ENCODE measurements at regions not wholly inside any gene's neighbourhood (a gene's known extent, or its start where the extent isn't known, plus 50 kb on each side); places are given as distances from the start of the nearest gene placed in this dataset.

- TF ChIP-seq, protein P1, sequence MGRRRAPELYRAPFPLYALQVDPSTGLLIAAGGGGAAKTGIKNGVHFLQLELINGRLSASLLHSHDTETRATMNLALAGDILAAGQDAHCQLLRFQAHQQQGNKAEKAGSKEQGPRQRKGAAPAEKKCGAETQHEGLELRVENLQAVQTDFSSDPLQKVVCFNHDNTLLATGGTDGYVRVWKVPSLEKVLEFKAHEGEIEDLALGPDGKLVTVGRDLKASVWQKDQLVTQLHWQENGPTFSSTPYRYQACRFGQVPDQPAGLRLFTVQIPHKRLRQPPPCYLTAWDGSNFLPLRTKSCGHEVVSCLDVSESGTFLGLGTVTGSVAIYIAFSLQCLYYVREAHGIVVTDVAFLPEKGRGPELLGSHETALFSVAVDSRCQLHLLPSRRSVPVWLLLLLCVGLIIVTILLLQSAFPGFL (CRISPR knock-in tag; IDR thresholded peaks at IDR 0.05; ENCODE audit: borderline replicate concordance) = no peak
- TF ChIP-seq ELF4 (CRISPR knock-in tag; IDR thresholded peaks at IDR 0.05; ENCODE audit: low read depth) = no peak
- TF ChIP-seq FOXP1 (CRISPR knock-in tag; IDR thresholded peaks at IDR 0.05; ENCODE audit: borderline replicate concordance) = no peak
- TF ChIP-seq EMX1 (CRISPR knock-in tag; IDR thresholded peaks at IDR 0.05) = no peak
- TF ChIP-seq ZBTB21 (CRISPR knock-in tag; IDR thresholded peaks at IDR 0.05; ENCODE audit: borderline replicate concordance) = no peak
- TF ChIP-seq, protein P2, sequence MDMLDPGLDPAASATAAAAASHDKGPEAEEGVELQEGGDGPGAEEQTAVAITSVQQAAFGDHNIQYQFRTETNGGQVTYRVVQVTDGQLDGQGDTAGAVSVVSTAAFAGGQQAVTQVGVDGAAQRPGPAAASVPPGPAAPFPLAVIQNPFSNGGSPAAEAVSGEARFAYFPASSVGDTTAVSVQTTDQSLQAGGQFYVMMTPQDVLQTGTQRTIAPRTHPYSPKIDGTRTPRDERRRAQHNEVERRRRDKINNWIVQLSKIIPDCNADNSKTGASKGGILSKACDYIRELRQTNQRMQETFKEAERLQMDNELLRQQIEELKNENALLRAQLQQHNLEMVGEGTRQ (CRISPR knock-in tag; IDR thresholded peaks at IDR 0.05) = no peak
- TF ChIP-seq NR2C2 (CRISPR knock-in tag; IDR thresholded peaks at IDR 0.05) = no peak
- no peak for TF ChIP-seq ZNF121 (CRISPR knock-in tag; IDR thresholded peaks at IDR 0.05)
- TF ChIP-seq IRF2 (CRISPR knock-in tag; IDR thresholded peaks at IDR 0.05; ENCODE audit: borderline replicate concordance, low read depth) = no peak
- TF ChIP-seq, protein P3, sequence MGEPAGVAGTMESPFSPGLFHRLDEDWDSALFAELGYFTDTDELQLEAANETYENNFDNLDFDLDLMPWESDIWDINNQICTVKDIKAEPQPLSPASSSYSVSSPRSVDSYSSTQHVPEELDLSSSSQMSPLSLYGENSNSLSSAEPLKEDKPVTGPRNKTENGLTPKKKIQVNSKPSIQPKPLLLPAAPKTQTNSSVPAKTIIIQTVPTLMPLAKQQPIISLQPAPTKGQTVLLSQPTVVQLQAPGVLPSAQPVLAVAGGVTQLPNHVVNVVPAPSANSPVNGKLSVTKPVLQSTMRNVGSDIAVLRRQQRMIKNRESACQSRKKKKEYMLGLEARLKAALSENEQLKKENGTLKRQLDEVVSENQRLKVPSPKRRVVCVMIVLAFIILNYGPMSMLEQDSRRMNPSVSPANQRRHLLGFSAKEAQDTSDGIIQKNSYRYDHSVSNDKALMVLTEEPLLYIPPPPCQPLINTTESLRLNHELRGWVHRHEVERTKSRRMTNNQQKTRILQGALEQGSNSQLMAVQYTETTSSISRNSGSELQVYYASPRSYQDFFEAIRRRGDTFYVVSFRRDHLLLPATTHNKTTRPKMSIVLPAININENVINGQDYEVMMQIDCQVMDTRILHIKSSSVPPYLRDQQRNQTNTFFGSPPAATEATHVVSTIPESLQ (CRISPR knock-in tag; IDR thresholded peaks at IDR 0.05) = no peak
- no peak for TF ChIP-seq ETV6 (CRISPR knock-in tag; IDR thresholded peaks at IDR 0.05)
Observed at GRCh38 chr14:56505361-56505760, 74.2 kb upstream of the TMEM260 start (continued).

- ATAC-seq = no peak
- Mint-ChIP-seq H3K9me3 (no peaks in the 10 kb centered on the region), H3K36me3 (no peaks in the 10 kb centered on the region), H3K4me3 (no peak overlapping the region), H3K4me1 (peaks cover 5% of the 10 kb centered on the region), H3K27ac (no peak overlapping the region), H3K27me3 (ENCODE audit: low read depth) (peaks cover 5% of the 10 kb centered on the region; the same call in 1 of the 2 replicates)
- CTCF ChIA-PET = no interaction called here
- DNase-seq (ENCODE audit: low spot score) = no peak
- TF ChIP-seq ZNF121 (CRISPR knock-in tag; IDR thresholded peaks at IDR 0.05) (no peak), ATF1 (CRISPR knock-in tag; IDR thresholded peaks at IDR 0.05) (no peak), E2F5 (CRISPR knock-in tag; IDR thresholded peaks at IDR 0.05) (no peak), ZNF263 (CRISPR knock-in tag; IDR thresholded peaks at IDR 0.05; ENCODE audit: low read depth) (no peak), HMGA2 (CRISPR knock-in tag; IDR thresholded peaks at IDR 0.05) (no peak), CDX4 (CRISPR knock-in tag; IDR thresholded peaks at IDR 0.05; ENCODE audit: borderline replicate concordance) (no peak), ZNF219 (CRISPR knock-in tag; IDR thresholded peaks at IDR 0.05; ENCODE audit: borderline replicate concordance) (no peak), ELF4 (CRISPR knock-in tag; IDR thresholded peaks at IDR 0.05; ENCODE audit: low read depth) (no peak), MAX (CRISPR knock-in tag; IDR thresholded peaks at IDR 0.05) (no peak), OVOL2 (CRISPR knock-in tag; IDR thresholded peaks at IDR 0.05; ENCODE audit: borderline replicate concordance) (no peak), SOX15 (CRISPR knock-in tag; IDR thresholded peaks at IDR 0.05) (no peak), ZNF532 (CRISPR knock-in tag; IDR thresholded peaks at IDR 0.05; ENCODE audit: borderline replicate concordance) (no peak)
- TF ChIP-seq, protein P4, sequence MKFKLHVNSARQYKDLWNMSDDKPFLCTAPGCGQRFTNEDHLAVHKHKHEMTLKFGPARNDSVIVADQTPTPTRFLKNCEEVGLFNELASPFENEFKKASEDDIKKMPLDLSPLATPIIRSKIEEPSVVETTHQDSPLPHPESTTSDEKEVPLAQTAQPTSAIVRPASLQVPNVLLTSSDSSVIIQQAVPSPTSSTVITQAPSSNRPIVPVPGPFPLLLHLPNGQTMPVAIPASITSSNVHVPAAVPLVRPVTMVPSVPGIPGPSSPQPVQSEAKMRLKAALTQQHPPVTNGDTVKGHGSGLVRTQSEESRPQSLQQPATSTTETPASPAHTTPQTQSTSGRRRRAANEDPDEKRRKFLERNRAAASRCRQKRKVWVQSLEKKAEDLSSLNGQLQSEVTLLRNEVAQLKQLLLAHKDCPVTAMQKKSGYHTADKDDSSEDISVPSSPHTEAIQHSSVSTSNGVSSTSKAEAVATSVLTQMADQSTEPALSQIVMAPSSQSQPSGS (CRISPR knock-in tag; IDR thresholded peaks at IDR 0.05; ENCODE audit: borderline replicate concordance, low read depth) = no peak
- POLR2A ChIA-PET = interaction anchor here (0.7 kb wide), 1 partner anchor 134 kb away, joined by 4 read pairs; no protein-coding TSS in a partner anchor
Observed at GRCh38 chr14:56512521-56512920, 67.1 kb upstream of the TMEM260 start.

All from WTC11 (cell line).